ENCODE measurements at regions not wholly inside any gene's neighbourhood (a gene's known extent, or its start where the extent isn't known, plus 50 kb on each side); places are given as distances from the start of the nearest gene placed in this dataset.
A peak's percentile ranks its signal among the peaks of the same experiment; 100 is the strongest.

GRCh38 chr17:413016-413350, 60.4 kb upstream of the RPH3AL start:
- DNase-seq (ENCODE audit: low read depth in 2 of 2), result no peak

GRCh38 chr17:412211-413015, 59.8 kb upstream of the RPH3AL start:
- DNase-seq (ENCODE audit: low read depth in 2 of 2), result peak in 1 of 2 donors; percentile 54

GRCh38 chr17:411421-412120, 59.0 kb upstream of the RPH3AL start:
- no peak for DNase-seq (ENCODE audit: low read depth in 2 of 2)

- no peak for DNase-seq (ENCODE audit: low read depth in 2 of 2)
Measured at GRCh38 chr17:410543-411401, 58.2 kb upstream of the RPH3AL start.

- peak; percentile 98 to 100 for DNase-seq (ENCODE audit: low read depth in 2 of 2)
Measured at GRCh38 chr17:409848-410542, 57.4 kb upstream of the RPH3AL start.

- no peak for DNase-seq (ENCODE audit: low read depth in 2 of 2)
Measured at GRCh38 chr17:409308-409847, 56.8 kb upstream of the RPH3AL start.

GRCh38 chr17:404703-405102, 52.1 kb upstream of the RPH3AL start:
- DNase-seq (ENCODE audit: low read depth in 2 of 2), result no peak
